ENCODE measurements at regions not wholly inside any gene's neighbourhood (a gene's known extent, or its start where the extent isn't known, plus 50 kb on each side); places are given as distances from the start of the nearest gene placed in this dataset.

- POLR2A ChIA-PET = no interaction called here
- in situ Hi-C loops (cut with HindIII; ENCODE audit: low pct_unique_long_range_greater_than_20kb, low sequenced_read_pairs) = no loop called here
- intact Hi-C loops (cut with micrococcal nuclease; ENCODE audit: unreplicated experiment) = no loop called here
Observed at GRCh38 chr1:79239840-79240239, 233.3 kb upstream of the ADGRL4 start.

DNA sequence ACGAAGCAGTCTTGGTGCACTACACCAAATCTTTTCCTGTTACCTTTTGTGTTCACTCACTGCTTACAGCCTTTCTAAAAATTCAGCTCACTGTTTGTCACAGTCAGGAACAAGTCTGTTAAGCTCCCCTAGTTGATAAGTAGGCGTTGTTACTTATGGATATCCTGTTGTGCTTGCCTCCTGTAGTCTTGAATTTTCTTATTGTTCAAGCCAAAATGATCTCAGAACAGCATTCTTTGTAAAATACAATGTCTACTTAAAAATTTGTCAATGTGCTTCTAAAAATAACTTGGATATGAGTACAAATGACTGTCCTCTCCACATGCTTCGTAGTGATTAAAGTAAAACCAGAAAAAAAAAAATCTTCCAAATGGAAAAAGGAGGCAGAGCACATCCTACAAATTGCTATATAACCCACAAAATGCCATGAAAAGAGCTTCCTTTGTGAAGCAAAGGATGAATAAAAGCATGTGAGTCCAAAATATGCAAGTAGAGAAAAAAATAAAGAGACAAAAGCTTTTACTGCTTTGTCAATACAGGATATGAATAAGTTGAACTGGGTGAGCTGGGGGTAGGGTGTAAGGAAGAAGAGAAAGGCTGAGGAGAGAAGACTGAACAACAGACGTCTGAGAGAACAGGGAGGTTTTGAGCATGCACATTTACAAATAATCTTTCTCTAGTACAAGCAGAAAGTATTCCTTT lies 228.9 kb upstream of the ADGRL4 start:
- no peak overlapping the region for H3K4me3 ChIP-seq (ENCODE audit: low read depth in 2 of 2, low read length in 2 of 2)
- intact Hi-C loops (cut with micrococcal nuclease; ENCODE audit: unreplicated experiment) = no loop called here
- no peak for DNase-seq (ENCODE audit: low read depth, low spot score)
- CTCF ChIA-PET = no interaction called here
- BruUV-seq (replicated peaks) = no TSS peak
- POLR2A ChIA-PET = no interaction called here
- H3K27me3 ChIP-seq (ENCODE audit: control insufficient read depth, insufficient read depth, low read length) = no peaks in the 10 kb centered on the region
- no peaks in the 10 kb centered on the region for H3K36me3 ChIP-seq (ENCODE audit: control insufficient read depth, insufficient read depth, low read length)
- in situ Hi-C loops (cut with HindIII; ENCODE audit: low pct_unique_long_range_greater_than_20kb, low sequenced_read_pairs) = no loop called here
- TF ChIP-seq POLR2AphosphoS5 (IDR thresholded peaks at IDR 0.05; ENCODE audit: low read depth, low read length) = no peak
- no peak for TF ChIP-seq SIN3A (IDR thresholded peaks at IDR 0.05; ENCODE audit: borderline replicate concordance, insufficient read depth, low read depth, low read length)
- TF ChIP-seq CTCF (IDR thresholded peaks at IDR 0.05) = no peak
- no peak for TF ChIP-seq REST (IDR thresholded peaks at IDR 0.05; ENCODE audit: insufficient read depth in 1 of 2, low read depth in 2 of 2, low read length in 1 of 2)
- TF ChIP-seq TCF7L2 (IDR thresholded peaks at IDR 0.05; ENCODE audit: low read depth, low read length) = no peak
- ATAC-seq = no peak
- no peaks in the 10 kb centered on the region for H3K4me1 ChIP-seq (ENCODE audit: control insufficient read depth, insufficient read depth, low read length)
- no peak overlapping the region for H3K27ac ChIP-seq (ENCODE audit: low read length)
- no peaks in the 10 kb centered on the region for H3K9me3 ChIP-seq (ENCODE audit: control insufficient read depth, insufficient read depth, low read depth, low read length)

More at GRCh38 chr1:79239840-79240239, 233.3 kb upstream of the ADGRL4 start:
- BruUV-seq (replicated peaks) = no TSS peak
- no peak overlapping the region for H3K4me3 ChIP-seq (ENCODE audit: low read depth in 2 of 2, low read length in 2 of 2)
- H3K27ac ChIP-seq (ENCODE audit: low read length) = no peak overlapping the region
- CTCF ChIA-PET = no interaction called here
- H3K9me3 ChIP-seq (ENCODE audit: control insufficient read depth, insufficient read depth, low read depth, low read length) = no peaks in the 10 kb centered on the region
- H3K36me3 ChIP-seq (ENCODE audit: control insufficient read depth, insufficient read depth, low read length) = no peaks in the 10 kb centered on the region
- no peaks in the 10 kb centered on the region for H3K4me1 ChIP-seq (ENCODE audit: control insufficient read depth, insufficient read depth, low read length)
- DNase-seq (ENCODE audit: low read depth, low spot score) (no peak), ATAC-seq (no peak)
- TF ChIP-seq POLR2AphosphoS5 (IDR thresholded peaks at IDR 0.05; ENCODE audit: low read depth, low read length) (no peak), CTCF (IDR thresholded peaks at IDR 0.05) (no peak), SIN3A (IDR thresholded peaks at IDR 0.05; ENCODE audit: borderline replicate concordance, insufficient read depth, low read depth, low read length) (no peak), TCF7L2 (IDR thresholded peaks at IDR 0.05; ENCODE audit: low read depth, low read length) (no peak), REST (IDR thresholded peaks at IDR 0.05; ENCODE audit: insufficient read depth in 1 of 2, low read depth in 2 of 2, low read length in 1 of 2) (no peak)
- no peaks in the 10 kb centered on the region for H3K27me3 ChIP-seq (ENCODE audit: control insufficient read depth, insufficient read depth, low read length)

Data from Panc1 (cell line).